ENCODE measurements at regions not wholly inside any gene's neighbourhood (a gene's known extent, or its start where the extent isn't known, plus 50 kb on each side); places are given as distances from the start of the nearest gene placed in this dataset.
"Not testable (repeated sequence)": the region's sequence is repeated elsewhere in the genome, so short reads cannot be mapped to it uniquely, and the experiment has no call there.

- no peak for DNase-seq (ENCODE audit: low spot score)
Observed at GRCh38 chrX:96432647-96433046, 252.0 kb upstream of the DIAPH2 start.

- DNase-seq (ENCODE audit: low spot score) = no peak
Observed at GRCh38 chrX:96433409-96434077, 251.1 kb upstream of the DIAPH2 start.

- no peak for DNase-seq (ENCODE audit: low spot score)
Observed at GRCh38 chrX:96435378-96436035, 249.1 kb upstream of the DIAPH2 start.

GRCh38 chrX:96436105-96436504, 248.5 kb upstream of the DIAPH2 start:
- no peak for DNase-seq (ENCODE audit: low spot score)

- DNase-seq (ENCODE audit: low spot score) = no peak
Observed at GRCh38 chrX:96438803-96439202, 245.8 kb upstream of the DIAPH2 start.

GRCh38 chrX:96440941-96441340, 243.7 kb upstream of the DIAPH2 start:
- no peak for DNase-seq (ENCODE audit: low spot score)

GRCh38 chrX:96445531-96446065, 239.0 kb upstream of the DIAPH2 start:
- no peak for DNase-seq (ENCODE audit: low spot score)

- DNase-seq (ENCODE audit: low spot score) = no peak
Observed at GRCh38 chrX:96446524-96446923, 238.1 kb upstream of the DIAPH2 start.

- no peak for DNase-seq (ENCODE audit: low spot score)
Observed at GRCh38 chrX:96447161-96447560, 237.5 kb upstream of the DIAPH2 start.

- DNase-seq (ENCODE audit: low spot score) = no peak
Observed at GRCh38 chrX:96449191-96449590, 235.5 kb upstream of the DIAPH2 start.

- DNase-seq (ENCODE audit: low spot score) = no peak
Observed at GRCh38 chrX:96449896-96450295, 234.7 kb upstream of the DIAPH2 start.

- no peak for DNase-seq (ENCODE audit: low spot score)
Observed at GRCh38 chrX:96453139-96453538, 231.5 kb upstream of the DIAPH2 start.

- DNase-seq (ENCODE audit: low spot score) = peak; percentile 1
Observed at GRCh38 chrX:96455078-96455477, 229.6 kb upstream of the DIAPH2 start.

- DNase-seq (ENCODE audit: low spot score) = no peak
Observed at GRCh38 chrX:96464880-96465558, 219.6 kb upstream of the DIAPH2 start.

GRCh38 chrX:96474029-96474740, 210.5 kb upstream of the DIAPH2 start:
- no peak for DNase-seq (ENCODE audit: low spot score)

GRCh38 chrX:96474741-96475125, 209.9 kb upstream of the DIAPH2 start:
- no peak for DNase-seq (ENCODE audit: low spot score)

- DNase-seq (ENCODE audit: low spot score) = no peak
Observed at GRCh38 chrX:96480081-96480480, 204.6 kb upstream of the DIAPH2 start.

GRCh38 chrX:96481831-96482230, 202.8 kb upstream of the DIAPH2 start:
- no peak for DNase-seq (ENCODE audit: low spot score)

GRCh38 chrX:96483647-96484160, 200.9 kb upstream of the DIAPH2 start:
- no peak for DNase-seq (ENCODE audit: low spot score)

GRCh38 chrX:96486687-96487086, 198.0 kb upstream of the DIAPH2 start:
- DNase-seq (ENCODE audit: low spot score) = not testable (repeated sequence)

GRCh38 chrX:96502507-96502906, 182.1 kb upstream of the DIAPH2 start:
- no peak for DNase-seq (ENCODE audit: low spot score)

GRCh38 chrX:96529386-96529785, 155.3 kb upstream of the DIAPH2 start:
- not testable (repeated sequence) for DNase-seq (ENCODE audit: low spot score)
